GM12878 (cell line): ENCODE measurements at regions not wholly inside any gene's neighbourhood (a gene's known extent, or its start where the extent isn't known, plus 50 kb on each side); places are given as distances from the start of the nearest gene placed in this dataset.

Experiments
- ATAC-seq: fragments of 200-7000 bp; cut with Tn5 transposase; 3 replicates; pipeline ENCODE4 v1.9.1; 2020; ENCODE audit warnings: mild to moderate bottlenecking, moderate library complexity
- BruUV-seq: library from RNA; stranded (reverse); fragments of 400-500 nt; replicated peaks from 2 replicates; lab custom pipeline; 2021; lab: Mats Ljungman, UMichigan
- CTCF ChIA-PET: fragments of 300-600 bp; sonication (Branson Sonifier 250); formaldehyde crosslinking; extraction: SDS; loops from one replicate; lab custom pipeline; 2021; ENCODE audit warnings: inconsistent platforms; lab: Yijun Ruan, JAX
- POLR2A ChIA-PET: fragments of 350-600 bp; formaldehyde crosslinking; extraction: SDS; loops from one replicate; lab custom pipeline; 2021; ENCODE audit warnings: inconsistent platforms; lab: Charles Lee
- RAD21 ChIA-PET: fragments of 300-600 bp; sonication (Branson Sonifier 250); formaldehyde crosslinking; loops from one replicate; lab custom pipeline; 2023; ENCODE audit warnings: antibody characterized with exemption; ENCODE audit not compliant: unreplicated experiment; lab: Charles Lee
- SMC1A ChIA-PET: fragments of 300-600 bp; sonication (Branson Sonifier 250); formaldehyde crosslinking; loops from one replicate; lab custom pipeline; 2023; ENCODE audit not compliant: unreplicated experiment, uncharacterized antibody; lab: Charles Lee
- DNase-seq: peaks from one replicate; pipeline ENCODE4 v3.0.0-alpha.2; 2011; ENCODE audit warnings: low read depth, low spot score
- FAIRE-seq: peaks from 3 replicates; lab custom pipeline; 2011; peaks lifted over from hg19 to GRCh38; lab: Jason Lieb, UNC
- H2AFZ ChIP-seq: 2 replicates; pipeline ENCODE4 v1.6.0; 2011; ENCODE audit warnings: low read depth, low read length, control low read depth; ENCODE audit not compliant: control insufficient read depth
- H3K27ac ChIP-seq: 2 replicates; pipeline ENCODE4 v1.5.1; 2011; ENCODE audit warnings: control low read depth; ENCODE audit not compliant: control insufficient read depth, insufficient read depth
- H3K27me3 ChIP-seq, 2 experiments: replicated peaks in 1 of 2; 2 replicates each; pipeline versions ENCODE4 v1.6.0 to v1.6.1; 2011; ENCODE audit warnings: low read length in 1 of 2; ENCODE audit not compliant: control insufficient read depth in 2 of 2, insufficient read depth in 2 of 2
- H3K36me3 ChIP-seq, 2 experiments: 2 replicates each; pipeline ENCODE4 v1.5.1; 2011; ENCODE audit warnings: low read length in 1 of 2; ENCODE audit not compliant: control insufficient read depth in 2 of 2, insufficient read depth in 2 of 2
- H3K4me1 ChIP-seq: 2 replicates; pipeline ENCODE4 v1.6.1; 2011; ENCODE audit warnings: mild to moderate bottlenecking, low read length, moderate library complexity, mixed read lengths; ENCODE audit not compliant: control insufficient read depth, insufficient read depth
- H3K4me2 ChIP-seq: 2 replicates; pipeline ENCODE4 v1.6.0; 2011; ENCODE audit warnings: control low read depth; ENCODE audit not compliant: control insufficient read depth, insufficient read depth
- H3K4me3 ChIP-seq: fragments of 200-600 bp; sonication (generic); 2 replicates; pipeline ENCODE4 v1.5.1; 2016
- H3K79me2 ChIP-seq: 2 replicates; pipeline ENCODE4 v1.6.0; 2011; ENCODE audit warnings: low read length; ENCODE audit not compliant: control insufficient read depth, insufficient read depth
- H3K9ac ChIP-seq: 2 replicates; pipeline ENCODE4 v1.8.0; 2011; ENCODE audit warnings: low read length, control low read depth, mixed read lengths; ENCODE audit not compliant: control insufficient read depth, insufficient read depth
- H3K9me3 ChIP-seq: replicated peaks from 3 replicates; pipeline ENCODE4 v1.5.1; 2011; ENCODE audit warnings: mild to moderate bottlenecking, low read length; ENCODE audit not compliant: control insufficient read depth, insufficient read depth
- H4K20me1 ChIP-seq: 2 replicates; pipeline ENCODE4 v1.6.0; 2011; ENCODE audit not compliant: control insufficient read depth, insufficient read depth
- BACH1 ChIP-seq: fragments of 450-650 bp; IDR thresholded peaks from 2 replicates; pipeline ENCODE4 v1.6.1; 2017; ENCODE audit warnings: mild to moderate bottlenecking, borderline replicate concordance
- CBX3 ChIP-seq: fragments of 200-600 bp; sonication (generic); IDR thresholded peaks from 2 replicates; pipeline ENCODE4 v1.6.1; 2016; ENCODE audit warnings: low read depth, borderline replicate concordance
- EED ChIP-seq: sonication (generic); IDR thresholded peaks from 2 replicates; pipeline ENCODE4 v1.6.1; 2016; ENCODE audit warnings: antibody characterized with exemption, low read depth
- EZH2 ChIP-seq: IDR thresholded peaks from 2 replicates; pipeline ENCODE4 v1.6.1; 2012; ENCODE audit warnings: low read depth, mild to moderate bottlenecking, control low read depth, inconsistent platforms, low read length, borderline replicate concordance; ENCODE audit not compliant: control insufficient read depth
- FOXM1 ChIP-seq: IDR thresholded peaks from 2 replicates; pipeline ENCODE4 v1.6.1; 2012; ENCODE audit warnings: low read depth, mild to moderate bottlenecking, inconsistent platforms, low read length, moderate library complexity
- HDGF ChIP-seq: fragments of 450-650 bp; IDR thresholded peaks from 2 replicates; pipeline ENCODE4 v1.6.1; 2016; ENCODE audit warnings: antibody characterized with exemption
- NR2C2 ChIP-seq: IDR thresholded peaks from 2 replicates; pipeline ENCODE4 v1.6.1; 2011; ENCODE audit warnings: borderline replicate concordance, low read depth; ENCODE audit not compliant: control insufficient read depth, insufficient read length
- PAX5 ChIP-seq: IDR thresholded peaks from 2 replicates; pipeline ENCODE4 v1.6.1; 2011; ENCODE audit warnings: low read depth, low read length, borderline replicate concordance
- POLR2AphosphoS2 ChIP-seq: IDR thresholded peaks from 2 replicates; pipeline ENCODE4 v1.6.1; 2011; ENCODE audit warnings: low read depth, mild to moderate bottlenecking, low read length, improper control_type of control experiment, moderate library complexity
- POLR2AphosphoS5 ChIP-seq: IDR thresholded peaks from 2 replicates; pipeline ENCODE4 v1.6.1; 2011; ENCODE audit warnings: mild to moderate bottlenecking, low read length, inconsistent platforms
- RAD21 ChIP-seq: IDR thresholded peaks from 2 replicates; pipeline ENCODE4 v1.6.1; 2011; ENCODE audit warnings: mild to moderate bottlenecking, low read depth, low read length, moderate library complexity; ENCODE audit not compliant: insufficient read depth
- RUNX3 ChIP-seq: IDR thresholded peaks from 2 replicates; pipeline ENCODE4 v1.6.1; 2012; ENCODE audit warnings: low read length, inconsistent platforms
- SIX5 ChIP-seq: IDR thresholded peaks from 2 replicates; pipeline ENCODE4 v1.6.1; 2011; ENCODE audit warnings: mild to moderate bottlenecking, low read depth, low read length, moderate library complexity; ENCODE audit not compliant: severe bottlenecking
- YY1 ChIP-seq: IDR thresholded peaks from 2 replicates; pipeline ENCODE4 v1.6.1; 2011; ENCODE audit warnings: low read depth, mild to moderate bottlenecking, low read length
- ZNF274 ChIP-seq: IDR thresholded peaks from one replicate; pipeline ENCODE4 v1.8.0; 2011; ENCODE audit not compliant: insufficient read length, insufficient read depth
- ZNF384 ChIP-seq: IDR thresholded peaks from 2 replicates; pipeline ENCODE4 v1.6.1; 2012; ENCODE audit warnings: low read depth, mild to moderate bottlenecking, low read length, improper control_type of control experiment, borderline replicate concordance
- WGBS: methylation state at CpG from one replicate; pipeline ENCODE4 v1.1.6; 2016; ENCODE audit warnings: low lambda C conversion rate; ENCODE audit not compliant: insufficient replicate concordance, insufficient coverage; ENCODE audit errors: missing lambda C conversion rate; 5-methylcytosine and 5-hydroxymethylcytosine counted together
- in situ Hi-C: fragments of 300-500 bp; cut with MboI; formaldehyde crosslinking; loops from 9 replicates; pipeline ENCODE4 v1.14.3; 2018; ENCODE audit warnings: mixed read lengths
- intact Hi-C: fragments of 100-400 bp; cut with micrococcal nuclease; formaldehyde crosslinking; loops from one replicate; pipeline ENCODE4 v1.14.2; 2022; ENCODE audit not compliant: unreplicated experiment
- TF ChIP-seq, protein P1 (sequence below): IDR thresholded peaks from 2 replicates; pipeline ENCODE4 v1.6.1; 2012; ENCODE audit warnings: low read length, inconsistent platforms

GRCh38 chr3:35929158-35929557 lies 289.8 kb downstream of the ARPP21 start (continued):
- no peak for TF ChIP-seq BACH1
- no peak for TF ChIP-seq CBX3
- TF ChIP-seq ZNF274 = no peak
- no peak for TF ChIP-seq EZH2
- TF ChIP-seq RAD21 = no peak
- TF ChIP-seq, all 136 proteins: peak for 0

DNA sequence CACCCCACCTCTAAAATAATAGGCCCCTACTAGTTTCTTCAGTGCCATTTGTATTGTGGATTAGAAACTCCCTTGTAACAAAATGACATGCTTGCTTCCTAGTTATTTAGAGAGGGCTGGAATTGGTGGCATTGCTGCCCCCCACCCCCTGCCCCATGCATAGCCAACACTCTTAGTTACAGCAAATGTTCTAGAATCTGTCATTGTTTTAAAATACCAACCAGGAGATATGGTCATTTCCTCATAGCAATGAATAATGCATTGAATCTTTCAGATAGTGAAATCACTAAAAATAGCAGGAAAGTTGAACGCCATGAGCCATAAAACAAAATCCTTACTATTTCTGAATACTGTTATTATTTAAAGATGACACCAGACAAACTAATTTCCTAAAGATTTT lies 292.5 kb downstream of the ARPP21 start:
- Histone ChIP-seq H2AFZ (no peak overlapping the region), H3K4me3 (no peak overlapping the region), H3K4me1 (no peaks in the 10 kb centered on the region), H3K9ac (no peak overlapping the region), H3K36me3 (no peaks in the 10 kb centered on the region), H3K9me3 (no peaks in the 10 kb centered on the region), H3K4me2 (no peak overlapping the region), H3K27ac (no peak overlapping the region), H3K27me3 (no peaks in the 10 kb centered on the region), H4K20me1 (no peaks in the 10 kb centered on the region), H3K79me2 (no peaks in the 10 kb centered on the region)
- DNase-seq (no peak), FAIRE-seq (no peak), ATAC-seq (no peak)
- TF ChIP-seq POLR2AphosphoS2 (no peak), EED (no peak), NR2C2 (no peak), SIX5 (no peak), HDGF (no peak), FOXM1 (no peak), ZNF384 (no peak), POLR2AphosphoS5 (no peak), RUNX3 (no peak), PAX5 (no peak), YY1 (no peak)
- TF ChIP-seq, protein P1, sequence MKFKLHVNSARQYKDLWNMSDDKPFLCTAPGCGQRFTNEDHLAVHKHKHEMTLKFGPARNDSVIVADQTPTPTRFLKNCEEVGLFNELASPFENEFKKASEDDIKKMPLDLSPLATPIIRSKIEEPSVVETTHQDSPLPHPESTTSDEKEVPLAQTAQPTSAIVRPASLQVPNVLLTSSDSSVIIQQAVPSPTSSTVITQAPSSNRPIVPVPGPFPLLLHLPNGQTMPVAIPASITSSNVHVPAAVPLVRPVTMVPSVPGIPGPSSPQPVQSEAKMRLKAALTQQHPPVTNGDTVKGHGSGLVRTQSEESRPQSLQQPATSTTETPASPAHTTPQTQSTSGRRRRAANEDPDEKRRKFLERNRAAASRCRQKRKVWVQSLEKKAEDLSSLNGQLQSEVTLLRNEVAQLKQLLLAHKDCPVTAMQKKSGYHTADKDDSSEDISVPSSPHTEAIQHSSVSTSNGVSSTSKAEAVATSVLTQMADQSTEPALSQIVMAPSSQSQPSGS = no peak
- ChIA-PET RAD21 (no interaction called here), SMC1A (no interaction called here), CTCF (interaction anchor here (0.7 kb wide), 1 partner anchor 1972 kb away, joined by 3 read pairs; no protein-coding TSS in a partner anchor), POLR2A (no interaction called here)
- BruUV-seq = no TSS peak
- WGBS = 5% methylated on average over 1 of the region's 1 CpG
- in situ Hi-C loops = no loop called here
- intact Hi-C loops = no loop called here
